Fibroblast of villous mesenchyme (primary cell): ENCODE measurements at regions not wholly inside any gene's neighbourhood (a gene's known extent, or its start where the extent isn't known, plus 50 kb on each side); places are given as distances from the start of the nearest gene placed in this dataset.

Experiments
- DNase-seq: peaks from one replicate; pipeline ENCODE4 v3.0.0-alpha.2; 2010; ENCODE audit warnings: low read depth
- H3K4me3 ChIP-seq: 2 replicates; pipeline ENCODE4 v1.5.1; 2011; ENCODE audit warnings: low read depth, mild to moderate bottlenecking, low read length
- TF ChIP-seq, protein P1 (sequence below): IDR thresholded peaks from 2 replicates; pipeline ENCODE4 v1.5.1; 2012; ENCODE audit warnings: low read depth, mild to moderate bottlenecking, low read length; ENCODE audit not compliant: insufficient read depth

DNA sequence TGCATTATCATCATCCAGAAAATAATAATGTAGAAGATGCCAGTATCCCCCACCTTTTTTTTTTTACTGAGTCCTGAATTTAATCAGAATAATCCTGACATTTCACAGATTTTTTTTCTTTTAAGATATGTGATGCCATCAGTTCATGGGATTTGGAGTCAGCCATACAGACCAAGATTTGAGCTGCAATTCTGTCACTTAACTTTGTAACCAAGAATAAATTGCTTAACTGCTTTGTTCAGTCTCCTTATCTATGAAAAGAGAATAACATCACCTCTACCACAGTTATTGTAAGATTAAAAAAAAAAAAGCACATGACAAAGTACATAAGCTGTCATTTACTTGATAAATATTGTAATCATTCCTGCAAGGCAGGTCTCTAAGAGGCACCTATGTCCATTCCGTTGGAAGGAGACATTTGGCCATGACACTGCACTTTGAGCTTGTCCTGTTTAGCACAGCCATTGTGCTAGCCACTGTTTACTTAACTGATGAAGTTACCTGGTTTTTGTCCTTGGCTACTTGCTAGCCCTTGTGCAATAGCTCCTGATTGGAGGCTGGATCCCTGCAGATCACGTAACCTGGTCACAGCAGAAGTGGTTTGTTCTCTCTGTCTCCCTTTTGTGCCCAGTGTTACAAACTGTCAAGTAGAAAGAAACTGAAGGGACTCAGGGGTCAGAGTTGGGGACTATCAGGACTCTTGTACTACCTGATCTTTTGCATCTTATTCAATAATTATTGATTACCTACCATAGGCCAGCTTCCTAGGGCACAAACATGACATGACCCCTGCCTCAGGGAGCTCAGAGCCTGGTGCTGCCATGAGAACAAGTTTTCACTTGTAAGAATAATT, 306.0 kb downstream of the WDR72 start:
- TF ChIP-seq, protein P1, sequence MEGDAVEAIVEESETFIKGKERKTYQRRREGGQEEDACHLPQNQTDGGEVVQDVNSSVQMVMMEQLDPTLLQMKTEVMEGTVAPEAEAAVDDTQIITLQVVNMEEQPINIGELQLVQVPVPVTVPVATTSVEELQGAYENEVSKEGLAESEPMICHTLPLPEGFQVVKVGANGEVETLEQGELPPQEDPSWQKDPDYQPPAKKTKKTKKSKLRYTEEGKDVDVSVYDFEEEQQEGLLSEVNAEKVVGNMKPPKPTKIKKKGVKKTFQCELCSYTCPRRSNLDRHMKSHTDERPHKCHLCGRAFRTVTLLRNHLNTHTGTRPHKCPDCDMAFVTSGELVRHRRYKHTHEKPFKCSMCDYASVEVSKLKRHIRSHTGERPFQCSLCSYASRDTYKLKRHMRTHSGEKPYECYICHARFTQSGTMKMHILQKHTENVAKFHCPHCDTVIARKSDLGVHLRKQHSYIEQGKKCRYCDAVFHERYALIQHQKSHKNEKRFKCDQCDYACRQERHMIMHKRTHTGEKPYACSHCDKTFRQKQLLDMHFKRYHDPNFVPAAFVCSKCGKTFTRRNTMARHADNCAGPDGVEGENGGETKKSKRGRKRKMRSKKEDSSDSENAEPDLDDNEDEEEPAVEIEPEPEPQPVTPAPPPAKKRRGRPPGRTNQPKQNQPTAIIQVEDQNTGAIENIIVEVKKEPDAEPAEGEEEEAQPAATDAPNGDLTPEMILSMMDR, result no peak
- DNase-seq, result no peak
- H3K4me3 ChIP-seq, result no peak overlapping the region

DNA sequence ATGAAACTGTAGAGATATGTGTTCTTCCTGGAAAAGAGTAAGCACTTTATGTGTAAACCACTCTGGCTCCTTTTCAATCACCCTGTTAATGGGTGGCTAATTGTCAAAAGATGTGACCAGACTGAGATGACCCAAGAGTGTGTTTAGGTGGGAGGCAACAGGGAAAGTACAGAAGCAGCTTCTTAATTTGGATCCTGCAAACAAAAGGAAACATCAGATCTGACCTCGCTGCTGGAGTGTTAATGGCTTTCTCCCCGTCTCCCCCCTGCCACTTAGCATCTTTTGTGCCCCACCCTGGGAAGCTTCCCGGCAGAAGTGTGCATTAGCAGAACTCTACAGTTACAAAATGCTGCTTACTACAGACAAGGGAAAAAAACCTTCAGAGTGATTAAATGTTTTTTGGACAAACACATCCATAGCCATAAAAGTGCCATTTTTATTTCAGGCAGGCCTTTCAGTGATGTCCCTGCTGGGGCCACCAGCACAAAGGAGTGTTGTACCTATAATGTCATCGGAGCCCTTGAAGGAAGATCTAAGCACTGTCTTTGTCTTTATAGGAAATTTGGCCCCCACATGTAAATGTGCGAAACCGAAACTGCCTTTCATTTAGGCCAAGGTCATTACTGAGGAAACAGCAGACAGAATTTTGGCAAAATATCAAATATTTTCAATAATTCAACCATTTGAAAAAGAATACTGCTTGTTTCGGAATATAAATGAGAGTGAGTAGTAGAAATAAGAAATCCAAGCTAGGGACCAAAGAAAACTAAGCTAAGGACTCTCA, 311.0 kb downstream of the WDR72 start:
- TF ChIP-seq, protein P1, result no peak
- no peak overlapping the region for H3K4me3 ChIP-seq
- no peak for DNase-seq

DNA sequence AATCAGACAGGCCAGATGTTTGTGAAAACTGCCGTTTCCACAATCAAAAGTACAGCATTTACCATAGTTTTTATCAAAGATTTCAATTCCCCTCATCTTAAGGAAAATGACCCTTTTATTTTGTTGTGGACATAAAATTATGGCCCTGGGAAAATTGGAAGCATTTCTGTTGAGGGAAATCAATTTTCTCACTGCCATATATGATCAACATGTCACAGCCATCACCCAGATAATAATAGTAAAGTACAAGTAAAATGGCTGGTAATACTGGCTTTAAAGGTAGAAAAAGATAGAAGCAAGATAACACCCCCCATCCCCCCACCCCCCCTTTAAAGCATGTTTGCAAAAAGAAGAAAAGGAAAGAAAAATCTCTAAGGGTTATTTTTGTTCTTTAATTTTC, 311.7 kb downstream of the WDR72 start:
- TF ChIP-seq, protein P1, result no peak
- no peak for DNase-seq
- no peak overlapping the region for H3K4me3 ChIP-seq

DNA sequence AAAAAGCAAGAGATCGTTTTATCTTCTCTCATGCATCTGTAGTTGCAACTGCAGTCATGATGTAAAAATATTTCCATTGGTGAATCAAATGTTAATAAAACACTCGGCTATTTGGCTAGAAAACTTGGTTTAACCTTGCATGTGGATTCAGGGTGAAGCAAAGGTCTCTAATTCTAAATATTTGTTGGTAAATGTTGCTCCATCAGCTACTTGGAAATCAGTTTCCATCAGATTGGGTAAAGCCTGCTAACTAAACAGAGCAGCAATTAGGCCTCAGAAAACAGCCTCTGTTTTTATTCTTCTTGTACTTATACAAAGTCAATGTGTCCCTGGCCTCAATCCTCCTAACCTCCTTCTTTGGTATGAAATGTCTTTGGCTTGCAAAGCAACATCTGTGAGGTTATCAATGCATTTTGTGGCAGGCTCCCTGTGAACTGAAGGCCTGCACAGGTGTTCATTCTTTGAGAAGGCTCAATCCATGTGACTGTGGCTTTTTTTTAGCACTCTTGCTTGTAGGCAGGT, 312.3 kb downstream of the WDR72 start:
- H3K4me3 ChIP-seq, result no peak overlapping the region
- DNase-seq, result no peak
- TF ChIP-seq, protein P1, result no peak

DNA sequence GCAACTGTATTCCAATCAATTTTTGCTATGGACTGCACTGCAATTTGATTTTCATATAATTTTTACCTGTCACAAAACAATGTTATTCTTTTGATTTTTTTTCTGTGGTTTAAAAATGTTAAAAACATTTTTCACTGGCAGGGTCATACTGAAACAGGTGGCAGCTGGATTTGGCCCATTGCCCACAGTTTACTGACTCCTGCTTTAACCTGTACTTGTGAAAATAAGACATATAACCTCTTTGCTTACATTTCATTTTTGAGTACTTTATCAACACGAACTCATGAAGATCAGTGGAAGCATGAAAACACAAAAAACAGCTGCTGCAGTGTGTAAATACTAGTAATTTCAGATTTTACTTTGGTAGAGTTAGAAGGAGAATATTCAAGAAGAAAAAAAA, 313.1 kb downstream of the WDR72 start:
- DNase-seq, result no peak

DNA sequence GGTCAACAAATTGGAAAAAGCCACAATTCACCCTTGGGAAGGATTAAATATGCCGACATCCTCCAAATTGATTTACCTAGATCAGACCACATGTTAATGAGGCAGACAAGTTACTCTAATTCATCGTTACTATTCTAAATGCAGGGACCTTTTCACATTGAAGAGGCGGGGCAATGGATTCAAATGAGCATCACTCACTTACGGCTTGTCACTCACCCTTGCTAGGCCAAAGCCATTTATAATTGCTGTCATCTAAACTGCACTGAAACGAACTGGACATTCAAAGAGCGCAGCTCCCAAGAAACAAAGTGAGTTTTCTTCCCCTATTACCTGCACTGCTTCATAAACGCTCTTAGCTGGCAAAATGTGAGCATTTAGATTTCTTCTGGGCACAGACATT, 313.9 kb downstream of the WDR72 start:
- DNase-seq, result no peak
- TF ChIP-seq, protein P1, result no peak
- no peak overlapping the region for H3K4me3 ChIP-seq

More for the DNA sequence above, 313.1 kb downstream of the WDR72 start:
- TF ChIP-seq, protein P1, result no peak
- H3K4me3 ChIP-seq, result no peak overlapping the region
